SU-DHL-6 (cell line): ENCODE measurements at regions not wholly inside any gene's neighbourhood (a gene's known extent, or its start where the extent isn't known, plus 50 kb on each side); places are given as distances from the start of the nearest gene placed in this dataset.

Experiments
- CTCF ChIP-seq: fragments of 200-600 bp; sonication (generic); IDR thresholded peaks from one replicate; pipeline ENCODE4 v1.5.1; 2017; ENCODE audit warnings: antibody characterized with exemption, mild to moderate bottlenecking, low read length, moderate library complexity; ENCODE audit not compliant: insufficient read depth, poor library complexity, severe bottlenecking
- EZH2phosphoT487 ChIP-seq: fragments of 200-600 bp; sonication (generic), shearing (Covaris generic); conservative IDR thresholded peaks from 2 replicates; pipeline ENCODE4 v1.6.1; 2018; ENCODE audit warnings: mild to moderate bottlenecking, antibody characterized with exemption, low read length, moderate library complexity, mixed read lengths

GRCh38 chr5:123720955-123721354 lies 209.0 kb downstream of the CSNK1G3 start:
- no peak for TF ChIP-seq CTCF
- no peak for TF ChIP-seq EZH2phosphoT487
